NCI-H446 (cell line): ENCODE measurements at regions not wholly inside any gene's neighbourhood (a gene's known extent, or its start where the extent isn't known, plus 50 kb on each side); places are given as distances from the start of the nearest gene placed in this dataset.
"Not testable (repeated sequence)": the region's sequence is repeated elsewhere in the genome, so short reads cannot be mapped to it uniquely, and the experiment has no call there.

Source experiments
- DNase-seq, 2 experiments: peaks; one replicate each; lab custom pipeline; 2025; lab: John Stamatoyannopoulos, UW

- no peak for DNase-seq
Measured at GRCh38 chr7:106344211-106344610, 59.4 kb upstream of the NAMPT start.

- DNase-seq: not testable (repeated sequence)
Measured at GRCh38 chr7:106342049-106342448, 57.3 kb upstream of the NAMPT start.

- DNase-seq: not testable (repeated sequence)
Measured at GRCh38 chr7:106340247-106340596, 55.4 kb upstream of the NAMPT start.

DNA sequence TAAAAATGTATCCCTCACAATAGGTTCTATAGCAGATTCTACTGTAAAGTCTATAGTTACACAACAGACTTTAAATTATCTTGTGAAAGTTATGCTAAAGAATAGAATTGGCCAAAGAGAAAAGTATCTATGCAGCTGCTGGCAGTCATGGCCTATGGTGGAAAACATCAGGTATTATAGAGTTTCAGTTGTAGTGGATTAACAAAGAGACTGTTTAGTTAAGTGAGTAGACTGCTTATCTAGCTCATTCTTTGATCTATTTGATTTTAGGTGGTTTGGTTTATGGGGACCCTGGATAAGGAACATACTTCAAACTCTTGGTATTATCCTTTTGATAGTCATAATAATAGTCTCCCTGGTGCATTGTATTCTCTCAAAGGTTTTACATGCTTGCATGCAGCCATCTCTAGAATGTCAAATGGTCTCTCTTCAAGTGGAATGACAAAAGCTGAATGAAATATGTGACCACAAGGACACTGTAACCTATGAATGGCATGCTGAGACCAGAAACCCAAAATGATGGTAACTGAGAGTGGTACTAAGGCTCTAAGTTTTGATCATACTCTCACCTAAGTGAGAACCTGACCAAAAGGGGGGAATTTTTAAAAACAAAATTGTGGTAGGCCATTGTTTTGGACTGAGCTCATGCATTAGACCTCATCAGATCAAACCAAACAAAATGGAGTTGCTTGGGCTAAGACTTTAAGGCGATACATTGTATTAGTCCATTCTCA is 54.9 kb upstream of the NAMPT start:
- DNase-seq: no peak

DNA sequence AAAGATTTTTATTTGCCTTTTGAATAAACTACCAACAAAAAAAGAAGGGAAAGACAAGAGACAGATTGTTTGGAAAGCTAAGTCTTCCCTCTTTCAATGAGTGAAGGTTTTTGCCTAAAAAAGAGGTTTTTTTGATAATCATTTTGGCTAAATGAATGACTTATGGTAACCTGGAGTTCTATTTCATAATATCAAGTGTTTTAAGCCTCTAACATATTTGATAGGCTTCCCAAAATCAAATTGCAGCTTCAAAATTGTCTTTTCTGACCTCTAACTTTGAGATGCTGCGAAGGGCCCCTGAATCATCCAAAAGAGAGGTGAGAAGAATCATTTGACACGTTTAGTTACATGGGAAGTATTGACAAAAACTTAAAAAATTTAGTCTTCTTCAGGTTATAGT is 53.0 kb upstream of the NAMPT start:
- no peak for DNase-seq

- no peak for DNase-seq
Measured at GRCh38 chr7:106335814-106336213, 51.0 kb upstream of the NAMPT start.
